GM23338 (cell line): ENCODE measurements at regions not wholly inside any gene's neighbourhood (a gene's known extent, or its start where the extent isn't known, plus 50 kb on each side); places are given as distances from the start of the nearest gene placed in this dataset.

ENCODE experiments used
- ATAC-seq: fragments of 200-7000 bp; cut with Tn5 transposase; 3 replicates; pipeline ENCODE4 v1.9.1; 2020
- DNase-seq: peaks from one replicate; pipeline ENCODE4 v3.0.0-alpha.2; 2015; ENCODE audit warnings: low spot score
- H2AFZ ChIP-seq: fragments of 200-600 bp; sonication (generic); 2 replicates; pipeline ENCODE4 v1.8.0; 2016; ENCODE audit warnings: antibody characterized with exemption, mild to moderate bottlenecking, moderate library complexity
- H3F3A ChIP-seq: fragments of 200-600 bp; sonication (generic); replicated peaks from 2 replicates; pipeline ENCODE4 v1.8.0; 2017; ENCODE audit warnings: antibody characterized with exemption, mixed run types, low read depth
- H3K27ac ChIP-seq: fragments of 200-600 bp; sonication (generic); 2 replicates; pipeline ENCODE4 v1.6.1; 2016; ENCODE audit warnings: low read depth
- H3K27me3 ChIP-seq: fragments of 200-600 bp; sonication (generic); 2 replicates; pipeline ENCODE4 v1.8.0; 2016; ENCODE audit warnings: mild to moderate bottlenecking, mixed run types, moderate library complexity; ENCODE audit not compliant: insufficient read depth
- H3K36me3 ChIP-seq: fragments of 200-600 bp; sonication (generic); 2 replicates; pipeline ENCODE4 v1.8.0; 2016; ENCODE audit warnings: mild to moderate bottlenecking; ENCODE audit not compliant: insufficient read depth
- H3K4me1 ChIP-seq: fragments of 200-600 bp; sonication (generic); 2 replicates; pipeline ENCODE4 v1.8.0; 2016; ENCODE audit warnings: mild to moderate bottlenecking, moderate library complexity; ENCODE audit not compliant: insufficient read depth
- H3K4me2 ChIP-seq: fragments of 200-600 bp; sonication (generic); 2 replicates; pipeline ENCODE4 v1.7.1; 2017; ENCODE audit warnings: mixed run types
- H3K4me3 ChIP-seq: fragments of 200-600 bp; sonication (generic); 2 replicates; pipeline ENCODE4 v1.6.1; 2016; ENCODE audit warnings: mixed run types
- H3K79me2 ChIP-seq: fragments of 200-600 bp; sonication (generic); replicated peaks from 2 replicates; pipeline ENCODE4 v1.8.0; 2017; ENCODE audit warnings: mild to moderate bottlenecking; ENCODE audit not compliant: insufficient read depth
- H3K9me2 ChIP-seq: fragments of 200-600 bp; sonication (generic); 2 replicates; pipeline ENCODE4 v1.8.0; 2017; ENCODE audit not compliant: insufficient read depth
- H4K20me1 ChIP-seq: fragments of 200-600 bp; sonication (generic); replicated peaks from 2 replicates; pipeline ENCODE4 v1.8.0; 2017; ENCODE audit warnings: mild to moderate bottlenecking; ENCODE audit not compliant: insufficient read depth
- H3K27ac Mint-ChIP-seq: 2 replicates; pipeline ENCODE4 v1.8.0; 2020; ENCODE audit warnings: inconsistent platforms, mild to moderate bottlenecking, moderate library complexity, mixed read lengths
- H3K27me3 Mint-ChIP-seq: 3 replicates; pipeline ENCODE4 v1.8.0; 2022; ENCODE audit warnings: low read depth, mild to moderate bottlenecking, moderate library complexity, mixed read lengths, inconsistent platforms; ENCODE audit not compliant: insufficient read depth, poor library complexity
- H3K36me3 Mint-ChIP-seq: 3 replicates; pipeline ENCODE4 v1.8.0; 2021; ENCODE audit warnings: low read depth, mild to moderate bottlenecking, inconsistent platforms, moderate library complexity, mixed read lengths
- H3K4me1 Mint-ChIP-seq: 3 replicates; pipeline ENCODE4 v1.8.0; 2020; ENCODE audit warnings: mild to moderate bottlenecking, inconsistent platforms, mixed read lengths
- H3K4me3 Mint-ChIP-seq: 3 replicates; pipeline ENCODE4 v1.8.0; 2021; ENCODE audit warnings: moderate library complexity, mild to moderate bottlenecking, inconsistent platforms, mixed read lengths
- H3K9me3 Mint-ChIP-seq: 3 replicates; pipeline ENCODE4 v1.8.0; 2020; ENCODE audit warnings: moderate library complexity, mild to moderate bottlenecking, inconsistent platforms, mixed read lengths
- CREB1 ChIP-seq: fragments of 250-450 bp; sonication (Bioruptor Pico); IDR thresholded peaks from 2 replicates; pipeline ENCODE4 v1.5.0; 2020; ENCODE audit warnings: low read depth, mild to moderate bottlenecking, moderate library complexity
- CTCF ChIP-seq, 2 experiments: fragments of 200-600 bp in 1 of 2; sonication (generic) in 1 of 2; conservative IDR thresholded peaks; 2 replicates each; pipeline versions ENCODE4 v1.5.1 to v1.6.1; 2016 to 2017; ENCODE audit warnings: antibody characterized with exemption in 2 of 2, low read depth in 2 of 2, mild to moderate bottlenecking in 2 of 2, moderate library complexity in 1 of 2
- ETS1 ChIP-seq: IDR thresholded peaks from 2 replicates; pipeline ENCODE4 v1.6.1; 2016; ENCODE audit warnings: antibody characterized with exemption
- EZH2 ChIP-seq: fragments of 200-600 bp; sonication (generic); IDR thresholded peaks from one replicate; pipeline ENCODE4 v1.8.0; 2017; ENCODE audit warnings: antibody characterized with exemption, mild to moderate bottlenecking, low read depth; ENCODE audit not compliant: unreplicated experiment
- EZH2phosphoT487 ChIP-seq: fragments of 200-600 bp; sonication (generic); IDR thresholded peaks from one replicate; pipeline ENCODE4 v1.8.1; 2018; ENCODE audit warnings: antibody characterized with exemption; ENCODE audit not compliant: unreplicated experiment
- JUNB ChIP-seq: IDR thresholded peaks from one replicate; pipeline ENCODE4 v1.6.1; 2016; ENCODE audit warnings: antibody characterized with exemption; ENCODE audit not compliant: unreplicated experiment
- NANOG ChIP-seq: IDR thresholded peaks from 2 replicates; pipeline ENCODE4 v1.6.1; 2016; ENCODE audit warnings: antibody characterized with exemption, borderline replicate concordance
- POLR2AphosphoS5 ChIP-seq: IDR thresholded peaks from 2 replicates; pipeline ENCODE4 v1.6.1; 2016; ENCODE audit warnings: antibody characterized with exemption, low read depth
- REST ChIP-seq: IDR thresholded peaks from one replicate; pipeline ENCODE4 v1.6.1; 2018; ENCODE audit warnings: antibody characterized with exemption; ENCODE audit not compliant: unreplicated experiment
- STAT1 ChIP-seq: IDR thresholded peaks from one replicate; pipeline ENCODE4 v1.6.1; 2016; ENCODE audit warnings: antibody characterized with exemption; ENCODE audit not compliant: unreplicated experiment
- ZNF114 ChIP-seq: fragments of 250-450 bp; sonication (Bioruptor Pico); IDR thresholded peaks from 2 replicates; pipeline ENCODE4 v1.5.0; 2020; ENCODE audit warnings: mild to moderate bottlenecking, moderate library complexity
- ZNF331 ChIP-seq: fragments of 250-450 bp; sonication (Bioruptor Pico); IDR thresholded peaks from 2 replicates; pipeline ENCODE4 v1.5.0; 2020; ENCODE audit warnings: low read depth, mild to moderate bottlenecking, moderate library complexity
- ZNF462 ChIP-seq: fragments of 250-450 bp; sonication (Bioruptor Pico); IDR thresholded peaks from 2 replicates; pipeline ENCODE4 v1.5.0; 2020; ENCODE audit warnings: mild to moderate bottlenecking, moderate library complexity

GRCh38 chr6:45813943-45814342 lies 201.7 kb downstream of the CLIC5 start:
- H3K4me1 Mint-ChIP-seq = no peaks in the 10 kb centered on the region; the same call in 2 of the 3 replicates
- H3K4me3 Mint-ChIP-seq = no peak overlapping the region
- H3K27me3 Mint-ChIP-seq = peaks cover 2% of the 10 kb centered on the region
- H3K9me3 Mint-ChIP-seq = no peaks in the 10 kb centered on the region
- H4K20me1 ChIP-seq = no peaks in the 10 kb centered on the region
- peaks cover 5% of the 10 kb centered on the region; the same call in 1 of the 2 replicates for H3K9me2 ChIP-seq
- H3K27ac Mint-ChIP-seq = no peak overlapping the region
- no peak overlapping the region for H3K27ac ChIP-seq
- TF ChIP-seq REST (no peak), STAT1 (no peak), ZNF462 (CRISPR knock-in tag) (no peak), ETS1 (no peak), JUNB (no peak), EZH2 (no peak), CTCF (conservative IDR thresholded peaks at IDR 0.05; ENCODE audit: low read depth in 2 of 2) (no peak), POLR2AphosphoS5 (no peak), ZNF331 (CRISPR knock-in tag) (no peak), EZH2phosphoT487 (no peak), CREB1 (CRISPR knock-in tag) (no peak), NANOG (no peak), ZNF114 (CRISPR knock-in tag) (no peak)
- no peak overlapping the region for H2AFZ ChIP-seq
- H3K36me3 ChIP-seq = no peaks in the 10 kb centered on the region
- DNase-seq = no peak
- no peak overlapping the region for H3K4me3 ChIP-seq
- no peaks in the 10 kb centered on the region for H3K27me3 ChIP-seq
- H3F3A ChIP-seq = no peaks in the 10 kb centered on the region
- no peaks in the 10 kb centered on the region for H3K79me2 ChIP-seq
- H3K36me3 Mint-ChIP-seq = no peaks in the 10 kb centered on the region
- no peaks in the 10 kb centered on the region; the same call in 1 of the 2 replicates for H3K4me1 ChIP-seq
- ATAC-seq = no peak
- H3K4me2 ChIP-seq = no peak overlapping the region
